Liver (tissue), 8 donors: ENCODE measurements at regions not wholly inside any gene's neighbourhood (a gene's known extent, or its start where the extent isn't known, plus 50 kb on each side); places are given as distances from the start of the nearest gene placed in this dataset.

ENCODE experiments used
- DNase-seq: peaks from one replicate; pipeline ENCODE4 v3.0.0-alpha.2; 2017; ENCODE audit warnings: low spot score
- H3K27ac ChIP-seq, 2 donors: one replicate each; pipeline ENCODE4 v1.7.0; 2013; ENCODE audit warnings: inconsistent platforms in 2 of 2, low read length in 2 of 2, control low read depth in 1 of 2, low read depth in 1 of 2, mild to moderate bottlenecking in 1 of 2
- H3K27me3 ChIP-seq, 4 donors: one replicate each; pipeline versions ENCODE4 v1.6.1 to v1.7.0; 2013; ENCODE audit warnings: low read length in 3 of 4, inconsistent platforms in 1 of 4, mild to moderate bottlenecking in 1 of 4, moderate library complexity in 1 of 4; ENCODE audit not compliant: control insufficient read depth in 4 of 4, insufficient read depth in 4 of 4
- H3K36me3 ChIP-seq, 4 donors: one replicate each; pipeline versions ENCODE4 v1.6.1 to v1.7.0; 2013; ENCODE audit warnings: low read length in 3 of 4, mild to moderate bottlenecking in 3 of 4, low read depth in 1 of 4, moderate library complexity in 1 of 4; ENCODE audit not compliant: control insufficient read depth in 4 of 4, insufficient read depth in 3 of 4
- H3K4me1 ChIP-seq, 4 donors: one replicate each; pipeline versions ENCODE4 v1.6.1 to v1.7.0; 2013; ENCODE audit warnings: low read length in 3 of 4, mild to moderate bottlenecking in 3 of 4, moderate library complexity in 1 of 4; ENCODE audit not compliant: control insufficient read depth in 4 of 4, insufficient read depth in 4 of 4
- H3K4me3 ChIP-seq, 3 donors: one replicate each; pipeline versions ENCODE4 v1.6.1 to v1.7.0; 2013; ENCODE audit warnings: low read length in 3 of 3, control low read depth in 1 of 3, low read depth in 1 of 3, mild to moderate bottlenecking in 1 of 3
- H3K9ac ChIP-seq, 2 donors: one replicate each; pipeline ENCODE4 v1.7.0; 2013; ENCODE audit warnings: low read length in 2 of 2, mild to moderate bottlenecking in 2 of 2, moderate library complexity in 2 of 2, control low read depth in 1 of 2, low read depth in 1 of 2
- H3K9me3 ChIP-seq, 4 donors: one replicate each; pipeline versions ENCODE4 v1.6.1 to v1.7.0; 2013; ENCODE audit warnings: low read length in 3 of 4; ENCODE audit not compliant: control insufficient read depth in 4 of 4
- ATF3 ChIP-seq: IDR thresholded peaks from 2 replicates; pipeline ENCODE4 v1.6.1; 2016; ENCODE audit warnings: antibody characterized with exemption
- EGR1 ChIP-seq, 2 donors: IDR thresholded peaks; 2 replicates each; pipeline ENCODE4 v1.6.1; 2016 to 2018; ENCODE audit warnings: antibody characterized with exemption in 2 of 2, low read depth in 2 of 2
- FOXA1 ChIP-seq: IDR thresholded peaks from 2 replicates; pipeline ENCODE4 v1.6.1; 2016; ENCODE audit warnings: antibody characterized with exemption
- FOXA2 ChIP-seq: IDR thresholded peaks from 2 replicates; pipeline ENCODE4 v1.6.1; 2016; ENCODE audit warnings: antibody characterized with exemption
- GABPA ChIP-seq, 2 donors: IDR thresholded peaks in 1 of 2; conservative IDR thresholded peaks in 1 of 2; 2 replicates each; pipeline ENCODE4 v1.6.1; 2016; ENCODE audit warnings: antibody characterized with exemption in 2 of 2, mild to moderate bottlenecking in 1 of 2, moderate library complexity in 1 of 2
- HNF4A ChIP-seq, 2 donors: conservative IDR thresholded peaks; 2 replicates each; pipeline ENCODE4 v1.6.1; 2016; ENCODE audit warnings: antibody characterized with exemption in 2 of 2, mild to moderate bottlenecking in 2 of 2
- HNF4G ChIP-seq: IDR thresholded peaks from 2 replicates; pipeline ENCODE4 v1.6.1; 2016; ENCODE audit warnings: antibody characterized with exemption
- JUND ChIP-seq, 2 donors: IDR thresholded peaks; 2 replicates each; pipeline ENCODE4 v1.6.1; 2016; ENCODE audit warnings: antibody characterized with exemption in 2 of 2
- MAX ChIP-seq: IDR thresholded peaks from 2 replicates; pipeline ENCODE4 v1.6.1; 2016; ENCODE audit warnings: antibody characterized with exemption
- NR2F2 ChIP-seq: IDR thresholded peaks from 2 replicates; pipeline ENCODE4 v1.6.1; 2016; ENCODE audit warnings: antibody characterized with exemption
- RAD21 ChIP-seq, 2 donors: IDR thresholded peaks; 2 replicates each; pipeline ENCODE4 v1.6.1; 2016; ENCODE audit warnings: antibody characterized with exemption in 2 of 2, mild to moderate bottlenecking in 2 of 2
- REST ChIP-seq: IDR thresholded peaks from 2 replicates; pipeline ENCODE4 v1.6.1; 2016; ENCODE audit warnings: antibody characterized with exemption, mild to moderate bottlenecking
- RXRA ChIP-seq, 2 donors: IDR thresholded peaks; 2 replicates each; pipeline ENCODE4 v1.6.1; 2017 to 2018; ENCODE audit warnings: antibody characterized with exemption in 2 of 2, mild to moderate bottlenecking in 1 of 2
- SP1 ChIP-seq: IDR thresholded peaks from 2 replicates; pipeline ENCODE4 v1.6.1; 2018; ENCODE audit warnings: antibody characterized with exemption, mild to moderate bottlenecking
- TAF1 ChIP-seq: conservative IDR thresholded peaks from 2 replicates; pipeline ENCODE4 v1.6.1; 2016; ENCODE audit warnings: antibody characterized with exemption, mild to moderate bottlenecking
- YY1 ChIP-seq: IDR thresholded peaks from 2 replicates; pipeline ENCODE4 v1.6.1; 2016; ENCODE audit warnings: antibody characterized with exemption, mild to moderate bottlenecking
- WGBS: extraction: QIAGEN DNeasy Blood & Tissue Kit; methylation state at CpG from one replicate; pipeline ENCODE4 v1.1.7; 2013; 5-methylcytosine and 5-hydroxymethylcytosine counted together
- TF ChIP-seq, protein P1 (sequence below): fragments of 150-350 bp; IDR thresholded peaks from 2 replicates; pipeline ENCODE4 v1.5.1; 2017; ENCODE audit warnings: improper control_type of control experiment, low read depth, low read length; ENCODE audit not compliant: missing input control
- TF ChIP-seq, protein P2 (sequence below): IDR thresholded peaks from 2 replicates; pipeline ENCODE4 v1.6.1; 2016; ENCODE audit warnings: antibody characterized with exemption
- donor health status: healthy.
- donor health status: healthy.
- donor health status: healthy.
- donor health status: healthy.
- donor health status: healthy.

DNA sequence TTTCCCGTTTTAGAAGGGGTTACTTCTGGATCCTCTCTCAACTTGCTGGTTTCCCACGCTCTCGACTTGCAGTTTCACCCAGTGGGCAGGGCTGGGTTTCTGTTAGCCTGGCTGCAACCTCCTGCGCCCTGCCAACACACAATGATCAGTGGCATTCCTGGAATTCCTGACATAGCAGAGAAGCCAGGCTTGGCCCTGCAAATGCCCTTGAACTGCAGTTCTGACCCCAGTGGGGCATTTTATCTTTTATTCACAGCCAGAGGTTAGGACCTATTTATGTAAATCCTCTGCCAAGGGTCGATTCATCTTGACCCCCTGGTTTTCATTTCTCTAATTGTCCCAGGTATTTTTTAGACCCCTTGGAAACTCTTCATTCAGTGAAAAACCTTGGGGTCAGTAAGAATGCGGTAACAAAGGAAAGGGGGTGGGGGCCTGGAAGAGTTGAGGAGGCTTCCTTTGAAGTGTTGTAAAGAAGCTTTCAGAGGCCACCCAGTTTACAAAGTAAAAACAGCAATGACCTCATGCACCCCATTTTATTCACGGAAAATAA is 217.6 kb downstream of the ZNF674 start:
- DNase-seq, result no peak
- Histone ChIP-seq H3K27me3 (no peaks in the 10 kb centered on the region), H3K36me3 (no peaks in the 10 kb centered on the region), H3K4me3 (peak overlapping the region in 1 of 3 donors; percentile 23), H3K27ac (no peak overlapping the region), H3K4me1 (peaks cover 0 to 5% (median 0%) of the 10 kb centered on the region in 4 donors), H3K9me3 (peaks cover 0 to 3% (median 1%) of the 10 kb centered on the region in 4 donors), H3K9ac (no peak overlapping the region)
- WGBS, result 36% methylated on average over 7 of the region's 7 CpGs
- TF ChIP-seq SP1 (peak; percentile 21), TAF1 (no peak), REST (no peak), ATF3 (no peak), YY1 (no peak), JUND (IDR thresholded peaks at IDR 0.05) (no peak), FOXA2 (no peak), NR2F2 (peak; percentile 91), GABPA (IDR thresholded peaks at IDR 0.05 in 1 of 2, conservative IDR thresholded peaks at IDR 0.05 in 1 of 2) (no peak), RXRA (IDR thresholded peaks at IDR 0.05) (peak; percentile 42 to 51), HNF4A (conservative IDR thresholded peaks at IDR 0.05) (peak in 1 of 2 donors; percentile 13), HNF4G (no peak), RAD21 (IDR thresholded peaks at IDR 0.05) (no peak), FOXA1 (no peak), EGR1 (IDR thresholded peaks at IDR 0.05; ENCODE audit: low read depth in 2 of 2) (no peak), MAX (no peak)
- TF ChIP-seq, protein P1, sequence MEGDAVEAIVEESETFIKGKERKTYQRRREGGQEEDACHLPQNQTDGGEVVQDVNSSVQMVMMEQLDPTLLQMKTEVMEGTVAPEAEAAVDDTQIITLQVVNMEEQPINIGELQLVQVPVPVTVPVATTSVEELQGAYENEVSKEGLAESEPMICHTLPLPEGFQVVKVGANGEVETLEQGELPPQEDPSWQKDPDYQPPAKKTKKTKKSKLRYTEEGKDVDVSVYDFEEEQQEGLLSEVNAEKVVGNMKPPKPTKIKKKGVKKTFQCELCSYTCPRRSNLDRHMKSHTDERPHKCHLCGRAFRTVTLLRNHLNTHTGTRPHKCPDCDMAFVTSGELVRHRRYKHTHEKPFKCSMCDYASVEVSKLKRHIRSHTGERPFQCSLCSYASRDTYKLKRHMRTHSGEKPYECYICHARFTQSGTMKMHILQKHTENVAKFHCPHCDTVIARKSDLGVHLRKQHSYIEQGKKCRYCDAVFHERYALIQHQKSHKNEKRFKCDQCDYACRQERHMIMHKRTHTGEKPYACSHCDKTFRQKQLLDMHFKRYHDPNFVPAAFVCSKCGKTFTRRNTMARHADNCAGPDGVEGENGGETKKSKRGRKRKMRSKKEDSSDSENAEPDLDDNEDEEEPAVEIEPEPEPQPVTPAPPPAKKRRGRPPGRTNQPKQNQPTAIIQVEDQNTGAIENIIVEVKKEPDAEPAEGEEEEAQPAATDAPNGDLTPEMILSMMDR, result no peak
- TF ChIP-seq, protein P2, sequence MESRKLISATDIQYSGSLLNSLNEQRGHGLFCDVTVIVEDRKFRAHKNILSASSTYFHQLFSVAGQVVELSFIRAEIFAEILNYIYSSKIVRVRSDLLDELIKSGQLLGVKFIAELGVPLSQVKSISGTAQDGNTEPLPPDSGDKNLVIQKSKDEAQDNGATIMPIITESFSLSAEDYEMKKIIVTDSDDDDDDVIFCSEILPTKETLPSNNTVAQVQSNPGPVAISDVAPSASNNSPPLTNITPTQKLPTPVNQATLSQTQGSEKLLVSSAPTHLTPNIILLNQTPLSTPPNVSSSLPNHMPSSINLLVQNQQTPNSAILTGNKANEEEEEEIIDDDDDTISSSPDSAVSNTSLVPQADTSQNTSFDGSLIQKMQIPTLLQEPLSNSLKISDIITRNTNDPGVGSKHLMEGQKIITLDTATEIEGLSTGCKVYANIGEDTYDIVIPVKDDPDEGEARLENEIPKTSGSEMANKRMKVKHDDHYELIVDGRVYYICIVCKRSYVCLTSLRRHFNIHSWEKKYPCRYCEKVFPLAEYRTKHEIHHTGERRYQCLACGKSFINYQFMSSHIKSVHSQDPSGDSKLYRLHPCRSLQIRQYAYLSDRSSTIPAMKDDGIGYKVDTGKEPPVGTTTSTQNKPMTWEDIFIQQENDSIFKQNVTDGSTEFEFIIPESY, result no peak
